ENCODE measurements at regions not wholly inside any gene's neighbourhood (a gene's known extent, or its start where the extent isn't known, plus 50 kb on each side); places are given as distances from the start of the nearest gene placed in this dataset.

DNA sequence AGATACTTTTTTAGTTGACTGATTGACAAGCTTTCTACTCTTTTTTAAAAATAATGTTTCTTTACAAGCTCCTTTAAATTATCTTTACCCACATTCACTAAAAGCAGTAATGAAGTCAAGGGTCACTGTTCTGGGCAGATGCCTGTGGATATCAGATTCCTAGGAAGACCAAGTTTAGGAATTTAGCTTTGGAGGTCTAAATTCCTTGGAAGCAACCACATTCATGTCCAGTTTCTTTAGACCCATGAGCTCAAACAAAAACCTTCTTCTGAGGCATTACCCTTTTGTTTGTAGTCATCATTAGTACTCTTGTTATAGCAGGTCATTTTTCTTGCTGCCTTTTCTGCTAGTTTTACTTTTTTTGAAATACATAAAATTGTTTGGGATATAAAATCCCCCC lies 462.9 kb upstream of the JAG1 start:
- DNase-seq, result no peak

DNA sequence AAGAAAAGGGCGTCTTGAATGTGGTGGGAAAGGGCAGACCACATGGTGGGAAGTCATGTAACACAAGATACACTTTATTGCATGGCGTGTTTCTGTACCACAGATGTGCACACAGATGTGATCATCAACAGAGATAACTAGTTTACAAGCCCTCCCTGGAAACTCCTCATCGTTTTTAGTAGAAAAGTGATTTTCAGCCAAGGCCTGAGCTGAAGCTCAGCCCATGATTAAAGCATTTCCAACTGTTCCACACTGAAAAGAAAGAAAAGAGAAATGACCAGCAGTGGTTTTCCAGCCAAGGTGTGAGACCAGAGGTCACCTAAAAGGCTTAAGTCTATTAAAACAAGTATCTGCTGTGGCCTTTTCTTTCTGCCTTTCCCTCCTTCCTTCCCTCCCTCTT lies 463.9 kb upstream of the JAG1 start:
- DNase-seq, result no peak

DNA sequence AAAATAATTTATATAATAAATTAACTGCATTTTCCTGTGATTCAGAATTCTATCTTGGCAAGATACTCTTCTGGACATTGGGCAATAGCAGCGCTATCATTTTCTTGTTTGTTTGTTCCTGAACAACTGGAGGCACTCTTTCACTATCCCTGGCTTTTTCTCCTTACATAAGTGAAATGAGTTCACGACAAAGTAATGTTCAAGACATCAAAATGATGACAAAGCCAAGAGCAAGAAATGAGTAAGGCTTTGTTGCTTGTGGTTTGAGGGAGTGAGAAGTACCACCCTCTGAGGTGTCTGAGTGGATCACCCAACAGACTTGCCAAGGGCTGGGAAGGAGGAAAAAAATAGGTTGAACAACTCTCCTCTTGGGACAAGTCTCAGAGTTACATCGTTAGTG lies 466.6 kb upstream of the JAG1 start:
- DNase-seq, result no peak

DNA sequence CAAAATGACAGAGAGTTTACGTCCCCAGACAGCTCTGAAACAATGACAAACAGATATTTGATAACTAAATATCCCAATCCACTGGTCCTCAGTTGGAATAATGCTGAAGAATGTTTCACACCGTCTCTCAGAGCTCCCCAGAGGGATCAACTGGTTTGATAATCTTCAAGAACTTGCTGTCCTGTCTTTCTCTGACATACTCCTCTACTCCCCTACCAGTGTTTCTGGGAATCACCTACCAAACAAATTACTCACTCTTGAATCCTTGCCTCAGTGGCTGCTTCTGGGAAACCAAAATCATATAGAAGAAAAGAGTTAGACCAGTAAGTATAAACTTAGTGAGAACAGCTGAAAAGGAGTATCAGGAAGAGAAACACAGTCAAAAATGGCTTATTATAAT lies 469.7 kb upstream of the JAG1 start:
- no peak for DNase-seq

DNA sequence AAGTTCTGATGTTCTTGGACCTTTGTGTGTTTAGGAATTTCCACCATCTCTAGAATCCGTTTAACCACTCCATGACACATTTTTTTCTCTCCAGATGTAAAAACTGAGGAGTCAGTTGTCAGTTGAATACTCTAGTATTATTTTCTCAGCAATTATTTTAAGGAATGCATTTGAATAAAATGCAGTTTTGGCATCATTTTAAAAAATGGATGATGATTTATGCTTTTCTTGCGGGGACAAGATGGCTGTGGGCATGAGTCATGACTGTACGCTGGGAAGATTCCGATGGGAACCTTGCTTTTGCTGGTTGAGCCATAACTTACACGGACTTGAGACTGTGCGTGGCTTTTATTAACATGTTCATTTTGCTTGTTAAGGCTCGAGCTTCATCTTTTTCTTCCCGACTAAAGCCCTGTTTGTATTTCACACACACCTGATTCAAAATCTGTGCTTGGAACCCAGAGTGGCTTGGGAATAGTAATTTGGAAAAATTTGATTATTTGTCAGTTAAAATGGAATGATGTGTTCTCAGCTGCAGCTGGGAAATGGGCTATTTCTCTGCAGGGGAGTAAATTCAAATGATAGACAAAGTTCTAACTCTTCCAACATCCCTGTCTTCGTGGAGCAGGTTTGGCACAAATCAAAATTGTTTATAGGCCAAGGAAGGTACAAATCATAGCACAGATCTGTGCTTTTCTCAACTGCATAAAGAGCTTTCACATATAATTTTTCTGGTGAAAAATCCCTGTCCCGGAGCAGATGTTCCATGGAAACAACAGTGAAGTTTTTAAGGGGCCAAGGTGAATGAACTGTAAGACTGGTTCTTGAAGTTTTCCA lies 470.5 kb upstream of the JAG1 start:
- no peak for DNase-seq

DNA sequence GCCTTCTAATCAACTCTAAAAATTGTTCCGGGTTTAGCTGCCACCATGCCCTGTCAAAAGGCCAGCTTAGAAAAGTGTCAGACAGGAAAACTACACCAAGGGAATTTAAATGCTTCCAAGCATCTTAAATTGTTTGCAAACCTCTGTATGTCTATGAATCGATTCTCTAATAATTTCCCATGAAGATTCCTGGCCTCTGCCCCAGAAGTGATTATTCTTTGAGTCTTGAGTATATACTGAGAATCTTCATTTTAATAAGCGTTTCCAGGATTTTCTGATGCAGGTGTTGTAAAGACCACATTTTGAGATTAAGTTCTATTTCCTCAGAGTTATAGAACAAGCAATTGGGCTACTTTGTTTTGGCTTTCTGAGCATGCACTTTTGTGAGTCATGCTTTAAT lies 471.8 kb upstream of the JAG1 start:
- DNase-seq, result no peak

DNA sequence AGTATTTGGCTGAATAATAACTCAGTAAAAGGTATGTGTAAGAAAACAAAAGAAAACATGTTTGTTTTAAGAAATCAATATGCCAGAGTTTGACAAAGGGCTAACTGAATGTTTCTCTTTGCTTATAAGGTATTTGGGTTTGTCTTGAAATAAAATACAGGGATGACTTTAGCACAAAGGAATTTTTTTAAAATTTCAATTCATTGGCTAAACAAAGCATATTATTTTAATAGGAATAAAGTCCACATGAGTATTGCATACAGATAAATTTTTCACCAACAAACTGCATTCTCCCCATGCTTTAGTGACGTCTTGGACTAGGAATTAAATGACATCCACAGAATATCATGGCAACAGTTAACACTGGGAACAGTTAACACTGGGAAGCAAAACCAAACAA lies 480.0 kb upstream of the JAG1 start:
- no peak for DNase-seq

DNA sequence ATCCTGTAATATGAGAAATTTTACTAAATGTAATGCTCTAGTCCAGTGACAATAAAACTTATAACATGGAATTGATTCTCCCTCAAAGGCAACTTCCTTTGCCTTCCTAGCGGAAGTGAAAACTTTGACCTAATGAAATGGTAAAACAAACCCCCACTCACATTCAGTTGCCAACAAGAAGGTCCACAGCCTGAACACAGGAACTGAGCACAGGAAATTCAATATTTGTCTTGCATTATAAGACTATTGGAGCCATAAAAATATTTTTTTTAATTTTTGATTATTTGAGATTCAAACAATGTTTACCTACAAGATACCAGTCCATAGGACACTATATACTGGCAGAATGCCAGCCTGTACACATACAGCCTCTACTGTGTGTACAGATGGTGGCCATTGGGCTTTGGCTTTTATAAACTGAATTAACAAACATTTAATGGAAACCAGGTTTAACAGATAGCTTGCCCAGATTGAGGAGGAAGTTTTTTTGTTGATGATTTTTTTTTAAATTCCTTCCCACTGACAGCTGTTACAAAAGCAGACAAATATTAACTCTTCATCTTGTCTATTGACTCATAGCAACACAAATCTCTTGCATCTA lies 481.5 kb upstream of the JAG1 start:
- no peak for DNase-seq

DNA sequence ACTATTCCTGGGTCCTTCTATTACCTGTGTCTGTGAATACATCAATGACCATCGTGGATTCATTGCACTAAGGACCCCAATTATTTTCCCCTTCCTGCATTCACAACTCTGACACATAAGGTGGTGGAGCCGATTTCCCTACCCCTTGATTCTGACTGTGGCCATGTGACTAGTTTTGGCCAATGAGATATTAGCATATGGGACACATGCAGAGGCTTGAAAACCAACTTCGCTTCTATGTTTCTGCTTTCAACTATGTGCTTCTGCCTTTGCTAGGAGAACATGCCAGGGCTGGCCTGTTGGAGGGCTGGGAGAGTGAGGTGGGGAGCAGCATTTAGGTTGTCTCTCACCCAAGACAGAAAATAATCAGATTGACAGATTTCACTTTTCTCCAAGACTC lies 483.1 kb upstream of the JAG1 start:
- DNase-seq, result no peak

DNA sequence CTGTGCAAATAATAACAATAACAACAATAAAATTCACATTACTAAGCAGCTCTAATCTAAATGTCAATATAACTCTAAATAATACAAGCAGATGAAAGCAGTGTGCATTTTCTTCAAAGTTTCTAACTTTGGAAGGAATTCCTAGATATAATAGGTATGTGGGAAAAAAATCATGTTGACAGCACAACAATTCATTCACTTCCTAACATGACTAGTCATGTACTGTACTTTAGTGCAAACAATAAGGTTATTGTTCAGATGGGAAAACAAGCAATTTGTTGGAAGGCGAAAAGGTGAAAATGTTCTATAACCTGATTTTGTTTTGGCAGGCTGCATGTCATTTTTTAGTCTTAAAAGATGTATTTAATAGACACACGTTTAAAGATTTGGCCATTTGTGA lies 484.3 kb upstream of the JAG1 start:
- DNase-seq, result no peak

DNA sequence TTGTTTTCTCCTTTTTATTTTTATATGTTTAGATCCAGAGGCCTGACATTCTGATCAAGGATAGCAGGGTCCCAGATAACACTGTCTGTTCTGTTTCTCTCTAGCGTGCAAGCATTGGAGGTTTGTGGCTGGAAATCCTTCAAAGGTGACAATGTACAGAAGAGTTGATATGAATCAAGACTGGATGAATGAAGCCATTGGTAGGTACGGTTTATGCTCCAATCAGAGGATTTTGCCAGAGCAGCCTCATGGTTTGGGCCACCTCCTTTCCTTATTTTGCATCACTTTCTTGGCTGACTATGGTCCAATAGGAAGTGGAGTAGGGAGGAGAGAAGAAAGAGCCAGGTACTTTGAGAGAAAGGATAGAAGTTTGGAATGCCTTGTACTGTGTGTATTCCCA lies 484.8 kb upstream of the JAG1 start:
- DNase-seq, result no peak

DNA sequence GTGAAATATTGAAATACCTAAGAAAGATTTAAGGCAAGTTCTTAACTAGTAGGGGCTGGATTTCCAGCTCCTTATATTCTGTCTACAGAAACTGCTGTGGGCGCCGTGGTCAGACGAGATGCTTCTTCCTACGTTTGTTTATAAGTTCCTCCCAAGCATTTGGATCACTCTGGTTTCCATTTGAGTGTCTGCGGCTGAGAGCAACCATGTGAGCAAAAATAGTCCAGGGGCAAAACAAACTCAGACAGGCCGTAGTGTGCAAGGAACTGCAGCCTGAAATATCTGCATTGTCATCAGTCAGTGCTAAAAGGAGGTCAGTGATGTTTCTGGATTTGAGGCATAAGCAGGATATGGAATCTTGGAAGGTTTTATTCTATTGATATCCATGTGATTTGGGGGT lies 485.9 kb upstream of the JAG1 start:
- DNase-seq, result no peak

DNA sequence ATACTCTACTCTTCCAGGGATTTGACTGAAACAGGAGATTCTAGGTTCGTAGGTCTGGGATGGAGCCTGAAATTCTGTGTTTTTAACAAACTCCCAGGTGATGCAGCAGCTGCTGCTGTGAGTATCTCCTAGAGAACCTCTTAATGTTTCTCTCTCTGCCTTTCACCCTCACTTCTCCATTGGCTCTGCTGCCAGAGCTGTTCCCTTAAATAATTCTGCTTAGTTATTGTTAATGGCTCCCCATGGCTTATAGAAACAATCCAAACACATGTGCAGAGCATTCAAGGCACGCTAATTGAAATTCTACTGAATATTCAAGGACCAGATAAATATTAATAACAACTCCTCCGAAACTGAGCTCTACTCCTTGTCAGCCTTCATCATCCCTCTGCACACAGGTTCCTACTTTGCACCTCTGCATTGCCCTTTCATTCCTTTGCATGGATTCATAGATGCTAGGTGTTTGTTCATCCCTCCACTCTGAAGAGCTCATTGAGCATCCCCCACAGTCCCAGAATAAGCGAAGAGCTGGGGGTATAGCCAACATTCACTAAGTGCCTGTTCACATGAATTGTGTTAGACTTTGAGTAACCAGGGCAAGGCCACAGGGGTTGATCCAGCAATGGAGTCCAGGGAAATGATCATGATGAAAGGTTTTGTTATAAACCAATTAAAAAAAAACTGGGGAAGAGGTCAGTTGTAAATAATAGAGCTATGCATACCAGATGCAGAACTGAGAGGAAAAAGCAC lies 488.4 kb upstream of the JAG1 start:
- DNase-seq, result no peak

DNA sequence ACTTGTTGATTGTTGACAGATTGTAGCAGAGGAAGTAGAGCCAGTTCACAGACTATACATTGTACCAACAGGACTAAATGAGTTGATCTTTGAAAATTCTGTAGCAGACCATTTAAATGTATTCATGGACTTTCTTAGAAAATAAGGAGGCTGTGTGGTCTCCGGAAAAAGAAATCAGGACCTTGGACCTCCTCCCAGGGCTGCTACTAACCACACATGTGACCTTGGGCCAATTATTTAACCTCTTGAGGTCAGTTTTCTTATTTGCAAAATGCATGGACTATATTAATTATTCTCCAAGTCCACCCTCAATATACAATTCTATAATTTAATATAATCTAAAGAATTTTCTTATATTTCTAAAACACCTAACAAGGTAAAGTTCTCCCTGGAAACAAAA lies 492.0 kb upstream of the JAG1 start:
- DNase-seq, result no peak

DNA sequence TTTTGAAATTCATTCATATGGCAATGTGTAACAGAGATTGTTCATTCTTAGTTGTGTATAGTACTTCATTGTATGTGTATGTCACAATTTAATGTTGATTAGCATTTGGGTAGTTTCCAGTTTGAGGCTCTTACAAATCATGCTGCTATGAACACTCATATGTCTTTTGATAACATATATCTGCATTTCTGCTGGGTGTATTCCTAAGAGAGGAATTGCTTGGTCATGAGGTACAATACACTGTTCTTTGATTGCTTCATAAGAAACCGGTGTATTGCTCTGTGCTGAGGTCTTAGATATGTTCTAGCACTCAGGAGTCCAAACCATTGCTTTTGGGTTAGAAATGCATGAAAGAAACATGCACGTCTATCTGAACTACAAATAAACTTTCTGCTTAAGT lies 492.9 kb upstream of the JAG1 start:
- no peak for DNase-seq

DNA sequence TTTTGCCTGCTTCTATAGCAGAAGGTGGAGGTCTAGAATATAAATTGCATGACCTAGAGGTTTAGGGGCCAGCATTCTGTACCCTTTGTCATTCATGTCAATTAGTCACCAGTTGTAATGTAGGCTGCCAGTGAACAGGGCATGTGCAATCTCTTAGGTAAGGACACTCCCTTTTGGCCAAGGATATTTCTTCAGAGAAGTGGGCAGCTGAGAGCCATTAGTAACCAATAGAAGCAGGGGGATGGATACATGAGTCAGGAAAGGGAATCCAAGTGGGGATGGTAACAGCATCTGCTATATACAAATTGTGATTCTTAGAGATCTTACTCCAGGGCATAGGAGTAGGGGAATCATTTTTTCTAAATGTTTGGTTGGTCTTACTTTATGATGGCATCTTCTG lies 494.2 kb upstream of the JAG1 start:
- no peak for DNase-seq

DNA sequence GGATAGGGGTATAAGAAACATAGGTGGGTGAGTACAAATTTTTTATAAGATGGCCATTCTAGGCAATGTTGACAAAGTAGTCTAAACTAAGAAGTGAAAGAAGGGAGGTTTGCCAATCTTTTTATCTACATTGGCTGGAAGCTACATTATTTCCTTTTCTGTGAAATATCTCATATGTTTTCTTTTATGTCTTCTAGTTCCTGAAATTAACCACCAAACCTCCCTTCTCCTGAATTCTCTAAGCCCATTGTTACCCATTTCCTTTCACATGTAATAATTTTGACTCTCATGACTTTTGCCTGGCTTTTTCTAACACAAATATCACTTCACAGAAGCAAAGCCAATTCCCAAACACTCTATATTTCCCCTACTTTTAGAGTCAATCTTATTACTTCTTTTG lies 496.2 kb upstream of the JAG1 start:
- DNase-seq, result no peak

DNA sequence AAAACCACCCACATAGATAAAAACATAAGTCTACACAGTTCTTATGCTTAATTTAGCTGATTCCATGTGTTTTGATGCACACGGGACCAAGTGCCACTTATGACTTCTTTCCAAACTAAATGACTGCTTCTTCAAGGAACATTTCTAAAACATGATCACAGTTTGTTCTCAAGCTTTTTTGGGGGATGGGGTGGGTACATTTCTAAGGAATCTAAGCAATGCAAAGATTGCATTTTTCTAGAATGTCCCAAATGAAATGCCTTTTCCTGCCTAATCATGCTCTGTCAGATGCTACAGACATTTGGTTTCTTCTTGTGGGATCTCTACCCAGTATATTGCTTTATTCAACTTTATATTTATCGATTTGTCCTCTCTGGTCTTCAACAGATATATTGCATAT lies 496.8 kb upstream of the JAG1 start:
- no peak for DNase-seq

DNA sequence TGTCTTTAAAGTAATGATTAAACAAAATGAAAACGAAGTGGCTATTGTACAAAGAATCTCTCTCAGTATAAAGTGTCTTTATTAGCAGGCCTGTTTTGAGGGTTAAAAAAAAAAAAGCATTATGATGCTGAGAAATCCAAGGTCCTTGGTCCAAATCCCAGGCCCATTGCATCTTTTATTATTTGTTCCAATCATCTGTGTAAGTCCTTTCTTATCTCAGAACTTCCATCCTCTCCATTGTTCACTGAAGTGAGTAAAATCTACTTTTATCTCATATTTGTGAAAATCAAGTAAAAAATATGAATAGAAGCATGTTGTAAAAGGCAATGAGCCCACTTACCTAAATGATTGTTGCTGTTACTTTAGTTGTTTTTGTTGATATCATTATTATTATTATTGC lies 499.1 kb upstream of the JAG1 start:
- DNase-seq, result no peak

DNA sequence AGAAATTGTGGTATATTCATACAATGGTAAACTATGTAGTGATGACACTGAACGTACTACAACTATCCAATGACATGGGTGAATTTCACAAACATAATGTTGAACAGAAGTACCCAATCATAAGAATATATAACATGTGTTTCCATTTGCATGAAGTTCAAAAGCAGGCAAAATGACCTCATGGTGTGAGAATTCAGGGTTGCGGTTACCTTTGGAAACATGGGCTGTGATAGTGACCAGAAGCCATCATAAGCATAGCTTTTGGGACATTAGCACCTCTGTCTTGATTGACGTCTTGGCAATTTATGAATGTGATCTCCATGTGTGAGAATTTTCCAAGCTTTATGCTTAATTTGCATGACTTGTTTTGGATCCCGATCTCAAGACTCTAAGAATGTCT lies 500.1 kb upstream of the JAG1 start:
- DNase-seq, result no peak

DNA sequence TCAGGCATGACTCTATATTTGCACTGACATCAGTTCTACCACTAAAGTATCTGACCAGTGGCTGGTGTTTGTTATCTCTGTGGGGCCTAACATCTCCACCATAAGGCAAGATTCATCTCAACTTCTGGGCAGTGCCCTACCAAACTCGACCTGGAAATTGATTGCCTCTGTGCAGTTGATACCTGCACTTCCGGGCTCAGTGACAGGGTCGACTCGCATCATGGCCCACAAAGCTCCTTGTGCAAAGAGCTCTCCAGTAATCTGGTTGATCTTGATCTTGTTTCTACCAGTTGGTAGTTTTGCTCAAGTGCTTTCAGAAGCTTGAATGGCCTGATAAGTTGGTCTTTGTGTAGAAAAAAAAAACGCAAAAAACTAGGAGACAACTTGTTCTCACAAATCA lies 501.1 kb upstream of the JAG1 start:
- no peak for DNase-seq

DNA sequence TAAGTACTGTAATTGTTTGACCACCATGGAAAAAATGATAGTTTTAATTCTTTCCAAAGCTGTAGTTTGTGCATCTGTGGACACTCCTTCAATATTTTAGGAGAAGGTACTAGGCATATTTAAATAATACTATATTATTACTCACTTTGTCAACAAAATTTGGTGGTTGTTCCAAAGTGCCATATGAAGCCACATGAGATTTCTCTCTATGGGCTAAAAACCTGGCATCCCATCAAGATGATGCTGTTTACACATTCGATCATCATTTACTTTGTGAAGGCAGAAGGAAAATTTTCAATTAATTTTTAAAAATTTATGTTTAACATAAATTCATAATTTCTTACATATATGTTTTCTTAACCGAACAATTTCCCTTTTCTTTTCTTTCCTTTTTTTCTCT lies 502.6 kb upstream of the JAG1 start:
- no peak for DNase-seq

DNA sequence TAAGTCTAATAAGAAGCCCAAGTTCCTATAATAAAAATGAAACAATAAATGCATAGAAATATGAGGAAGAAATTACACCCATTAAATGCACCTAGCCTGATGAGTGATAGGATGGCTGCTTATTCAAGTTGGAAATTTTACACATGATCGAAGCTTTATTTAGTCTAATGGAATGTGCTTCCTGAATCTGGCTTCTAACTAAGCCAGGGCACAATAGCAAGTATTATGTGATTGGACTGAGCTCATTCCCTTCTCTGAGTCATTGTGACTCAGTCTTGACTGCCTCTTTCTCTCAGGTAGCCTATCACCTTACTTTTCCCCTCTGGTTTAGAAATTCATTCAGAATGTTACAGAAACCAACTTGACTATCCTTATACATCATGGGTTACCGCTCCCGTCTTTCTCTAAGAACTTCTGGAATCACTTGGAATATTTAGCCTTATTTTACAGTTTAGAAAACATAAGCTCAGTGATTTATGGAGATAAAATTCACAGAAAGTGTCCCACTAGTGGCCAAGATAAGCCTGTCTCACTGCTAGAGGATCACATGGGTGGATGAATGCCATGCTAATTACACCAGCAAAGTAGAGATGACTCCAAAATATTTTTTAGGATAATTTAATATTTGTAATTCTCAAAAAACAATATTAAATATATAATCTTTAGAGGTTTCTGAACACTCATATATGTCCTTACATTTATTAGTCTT lies 505.3 kb upstream of the JAG1 start:
- DNase-seq, result no peak

Data from right kidney (tissue), 1 donor.